SH-SY5Y (cell line): ENCODE measurements at regions not wholly inside any gene's neighbourhood (a gene's known extent, or its start where the extent isn't known, plus 50 kb on each side); places are given as distances from the start of the nearest gene placed in this dataset.

Source experiments
- GATA2 ChIP-seq: IDR thresholded peaks from 2 replicates; pipeline ENCODE4 v1.6.1; 2011; ENCODE audit warnings: mild to moderate bottlenecking, low read depth, low read length
- GATA3 ChIP-seq: IDR thresholded peaks from 2 replicates; pipeline ENCODE4 v1.6.1; 2011; ENCODE audit warnings: low read depth, mild to moderate bottlenecking, low read length, moderate library complexity

DNA sequence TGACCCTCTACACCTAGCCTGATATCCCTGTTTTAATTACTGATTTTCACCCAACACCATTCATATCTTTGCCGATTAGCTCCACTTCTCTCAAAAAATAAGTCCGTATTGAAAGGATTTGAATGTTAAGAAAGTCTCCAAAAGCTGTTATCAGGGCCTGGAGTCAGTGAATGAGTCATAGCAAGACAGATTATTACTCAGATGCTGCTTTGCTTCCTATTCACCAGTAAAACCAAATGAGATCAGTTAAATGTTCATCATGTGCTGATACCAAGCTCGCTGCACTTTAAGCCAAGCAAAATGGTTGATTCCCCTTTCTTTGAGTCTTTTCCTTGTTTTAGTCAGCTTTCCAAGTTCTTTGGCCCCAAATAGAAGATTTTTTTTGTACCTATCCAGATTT lies 228.4 kb downstream of the FAT3 start:
- TF ChIP-seq GATA2: no peak
- no peak for TF ChIP-seq GATA3
